ENCODE measurements at regions not wholly inside any gene's neighbourhood (a gene's known extent, or its start where the extent isn't known, plus 50 kb on each side); places are given as distances from the start of the nearest gene placed in this dataset.
"Not testable (repeated sequence)": the region's sequence is repeated elsewhere in the genome, so short reads cannot be mapped to it uniquely, and the experiment has no call there.

- H3K36me3 Mint-ChIP-seq (ENCODE audit: low read depth), result no peaks in the 10 kb centered on the region
- no peak for DNase-seq (ENCODE audit: low spot score)
- H3K4me1 Mint-ChIP-seq (ENCODE audit: low read depth), result no peaks in the 10 kb centered on the region
- H3K27me3 Mint-ChIP-seq (ENCODE audit: low read depth), result no peaks in the 10 kb centered on the region
- intact Hi-C loops (cut with micrococcal nuclease), result no loop called here
- no peaks in the 10 kb centered on the region for H3K9me3 Mint-ChIP-seq
- no peak overlapping the region for H3K27ac Mint-ChIP-seq
- no peak overlapping the region for H3K4me3 Mint-ChIP-seq (ENCODE audit: low read depth)
These were observed 236.0 kb downstream of the CYRIA start for GRCh38 chr2:16429431-16430145.

- H3K27ac Mint-ChIP-seq, result no peak overlapping the region
- intact Hi-C loops (cut with micrococcal nuclease), result no loop called here
- no peaks in the 10 kb centered on the region for H3K27me3 Mint-ChIP-seq (ENCODE audit: low read depth)
- H3K4me1 Mint-ChIP-seq (ENCODE audit: low read depth), result no peaks in the 10 kb centered on the region
- H3K9me3 Mint-ChIP-seq, result no peaks in the 10 kb centered on the region
- no peak for DNase-seq (ENCODE audit: low spot score)
- H3K36me3 Mint-ChIP-seq (ENCODE audit: low read depth), result no peaks in the 10 kb centered on the region
- no peak overlapping the region for H3K4me3 Mint-ChIP-seq (ENCODE audit: low read depth)
These were observed 236.6 kb downstream of the CYRIA start for GRCh38 chr2:16429002-16429401.

- Mint-ChIP-seq H3K27me3 (ENCODE audit: low read depth) (no peaks in the 10 kb centered on the region), H3K27ac (no peak overlapping the region), H3K4me3 (ENCODE audit: low read depth) (no peak overlapping the region), H3K4me1 (ENCODE audit: low read depth) (no peaks in the 10 kb centered on the region), H3K36me3 (ENCODE audit: low read depth) (no peaks in the 10 kb centered on the region), H3K9me3 (no peaks in the 10 kb centered on the region)
- DNase-seq (ENCODE audit: low spot score), result no peak
- intact Hi-C loops (cut with micrococcal nuclease), result no loop called here
These were observed 239.9 kb downstream of the CYRIA start for GRCh38 chr2:16425462-16426336.

GRCh38 chr2:16420421-16420820, 245.2 kb downstream of the CYRIA start:
- Mint-ChIP-seq H3K27me3 (ENCODE audit: low read depth) (peaks cover 2% of the 10 kb centered on the region), H3K4me1 (ENCODE audit: low read depth) (no peaks in the 10 kb centered on the region), H3K27ac (no peak overlapping the region), H3K4me3 (ENCODE audit: low read depth) (no peak overlapping the region), H3K9me3 (no peaks in the 10 kb centered on the region), H3K36me3 (ENCODE audit: low read depth) (no peaks in the 10 kb centered on the region)
- no peak for DNase-seq (ENCODE audit: low spot score)
- intact Hi-C loops (cut with micrococcal nuclease), result no loop called here

DNA sequence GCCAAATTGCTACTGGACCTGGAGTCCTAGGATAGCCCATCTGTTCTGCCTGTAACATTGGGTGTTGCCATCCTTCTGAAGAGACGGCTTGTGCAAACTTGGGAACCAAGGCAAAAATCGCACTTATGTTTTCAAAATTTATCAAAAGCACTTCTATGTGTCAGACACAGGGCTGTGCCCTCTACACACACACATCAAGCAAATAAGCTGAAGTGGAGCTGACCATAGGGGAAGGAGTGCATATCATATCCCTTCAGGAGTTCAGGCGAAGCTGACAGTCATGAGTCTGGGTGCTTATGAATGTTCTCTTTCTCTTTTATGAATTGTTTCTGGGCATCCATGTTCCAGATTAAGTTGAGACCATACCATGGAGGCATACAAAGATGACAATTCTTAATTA, 247.9 kb downstream of the CYRIA start:
- Mint-ChIP-seq H3K4me3 (ENCODE audit: low read depth) (no peak overlapping the region), H3K27me3 (ENCODE audit: low read depth) (peaks cover 2% of the 10 kb centered on the region), H3K36me3 (ENCODE audit: low read depth) (no peaks in the 10 kb centered on the region), H3K4me1 (ENCODE audit: low read depth) (no peaks in the 10 kb centered on the region), H3K27ac (no peak overlapping the region), H3K9me3 (no peaks in the 10 kb centered on the region)
- intact Hi-C loops (cut with micrococcal nuclease), result no loop called here
- DNase-seq (ENCODE audit: low spot score), result no peak

GRCh38 chr2:16416651-16417050, 249.0 kb downstream of the CYRIA start:
- H3K9me3 Mint-ChIP-seq, result no peaks in the 10 kb centered on the region
- H3K27ac Mint-ChIP-seq, result no peak overlapping the region
- peaks cover 2% of the 10 kb centered on the region for H3K27me3 Mint-ChIP-seq (ENCODE audit: low read depth)
- no peaks in the 10 kb centered on the region for H3K4me1 Mint-ChIP-seq (ENCODE audit: low read depth)
- H3K36me3 Mint-ChIP-seq (ENCODE audit: low read depth), result no peaks in the 10 kb centered on the region
- DNase-seq (ENCODE audit: low spot score), result no peak
- H3K4me3 Mint-ChIP-seq (ENCODE audit: low read depth), result no peak overlapping the region
- intact Hi-C loops (cut with micrococcal nuclease), result no loop called here

GRCh38 chr2:16415861-16416260, 249.8 kb downstream of the CYRIA start:
- DNase-seq (ENCODE audit: low spot score); H3K27ac Mint-ChIP-seq; H3K4me1 Mint-ChIP-seq (ENCODE audit: low read depth); H3K9me3 Mint-ChIP-seq; H3K27me3 Mint-ChIP-seq (ENCODE audit: low read depth); H3K4me3 Mint-ChIP-seq (ENCODE audit: low read depth); intact Hi-C loops (cut with micrococcal nuclease); H3K36me3 Mint-ChIP-seq (ENCODE audit: low read depth): not testable (repeated sequence)

DNA sequence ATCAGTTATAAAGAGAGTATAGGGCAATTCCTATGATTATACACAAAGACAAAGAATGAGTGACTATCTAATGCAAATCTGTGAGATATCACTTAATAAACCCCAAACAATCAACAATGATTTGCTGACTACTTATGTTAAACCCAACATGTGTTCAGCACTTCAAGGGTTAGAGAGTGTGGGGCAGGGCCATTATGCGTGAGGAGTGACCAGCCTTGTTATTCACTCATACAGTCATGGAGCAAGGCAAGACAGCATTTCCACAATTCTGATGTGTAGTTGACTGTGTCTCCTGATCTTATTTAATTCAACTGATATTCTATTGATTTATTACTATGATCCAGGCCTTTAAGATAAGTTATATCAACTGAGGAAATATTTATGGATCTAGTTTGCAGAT, 251.7 kb downstream of the CYRIA start:
- H3K9me3 Mint-ChIP-seq, result no peaks in the 10 kb centered on the region
- H3K27ac Mint-ChIP-seq, result no peak overlapping the region
- H3K36me3 Mint-ChIP-seq (ENCODE audit: low read depth), result no peaks in the 10 kb centered on the region
- DNase-seq (ENCODE audit: low spot score), result no peak
- H3K27me3 Mint-ChIP-seq (ENCODE audit: low read depth), result no peaks in the 10 kb centered on the region
- H3K4me1 Mint-ChIP-seq (ENCODE audit: low read depth), result no peaks in the 10 kb centered on the region
- H3K4me3 Mint-ChIP-seq (ENCODE audit: low read depth), result no peak overlapping the region
- intact Hi-C loops (cut with micrococcal nuclease), result no loop called here

DNA sequence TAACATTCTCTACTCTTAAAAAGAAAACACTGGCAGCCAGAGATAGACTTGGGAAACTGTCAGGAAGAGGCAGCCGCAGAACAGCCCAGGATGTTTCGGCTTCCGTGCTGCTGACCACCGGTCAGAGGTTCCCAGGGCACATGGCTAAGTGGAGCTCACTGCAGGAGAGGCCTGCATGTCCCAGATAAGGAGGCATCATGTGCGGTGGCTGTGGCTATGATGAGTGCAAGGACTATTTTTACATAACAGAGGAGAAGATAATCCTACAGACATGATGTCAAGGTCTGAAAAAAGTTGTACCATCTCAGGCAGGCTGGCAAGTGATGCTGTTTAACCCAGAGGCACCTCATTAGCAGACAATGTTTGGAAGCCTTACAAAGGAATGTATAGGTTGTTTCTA, 252.3 kb downstream of the CYRIA start:
- H3K27ac Mint-ChIP-seq, result no peak overlapping the region
- no peaks in the 10 kb centered on the region for H3K9me3 Mint-ChIP-seq
- DNase-seq (ENCODE audit: low spot score), result no peak
- no peak overlapping the region for H3K4me3 Mint-ChIP-seq (ENCODE audit: low read depth)
- H3K4me1 Mint-ChIP-seq (ENCODE audit: low read depth), result no peaks in the 10 kb centered on the region
- no peaks in the 10 kb centered on the region for H3K36me3 Mint-ChIP-seq (ENCODE audit: low read depth)
- no peaks in the 10 kb centered on the region for H3K27me3 Mint-ChIP-seq (ENCODE audit: low read depth)
- intact Hi-C loops (cut with micrococcal nuclease), result no loop called here

DNA sequence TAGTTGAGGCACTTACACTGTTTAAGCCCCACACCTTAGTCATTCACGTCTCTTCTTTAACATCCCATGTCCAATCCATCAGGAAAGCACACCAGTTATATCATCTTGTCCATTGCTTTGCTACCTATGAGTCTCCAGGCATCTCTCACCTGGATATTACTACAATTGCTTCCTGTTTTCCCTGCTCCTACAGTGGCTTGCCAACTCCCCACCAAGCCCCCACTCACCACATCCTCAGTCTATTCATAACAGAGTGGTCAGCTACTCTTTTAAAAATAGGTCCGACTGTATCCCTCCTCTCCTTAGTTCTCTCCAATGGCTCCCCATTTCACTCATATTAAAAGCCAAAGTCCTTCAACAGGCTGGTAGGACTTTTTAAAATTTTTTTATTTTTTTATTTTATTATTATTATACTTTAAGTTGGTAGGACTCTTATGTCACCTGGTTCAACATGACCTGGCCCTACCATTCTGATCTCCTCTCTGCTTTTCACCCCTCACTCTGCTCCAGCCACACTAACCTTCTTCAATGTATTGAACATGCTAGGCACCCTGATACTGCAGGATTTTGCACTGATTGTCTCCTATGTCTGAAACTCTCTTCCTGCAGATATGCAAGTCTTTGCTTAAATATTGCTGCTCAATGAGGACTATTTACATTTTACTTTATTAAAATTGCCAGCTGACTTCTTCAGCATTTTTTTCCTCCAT, 253.2 kb downstream of the CYRIA start:
- Mint-ChIP-seq H3K27ac (no peak overlapping the region), H3K4me3 (ENCODE audit: low read depth) (no peak overlapping the region), H3K27me3 (ENCODE audit: low read depth) (no peaks in the 10 kb centered on the region), H3K36me3 (ENCODE audit: low read depth) (no peaks in the 10 kb centered on the region), H3K4me1 (ENCODE audit: low read depth) (no peaks in the 10 kb centered on the region), H3K9me3 (no peaks in the 10 kb centered on the region)
- DNase-seq (ENCODE audit: low spot score), result no peak
- intact Hi-C loops (cut with micrococcal nuclease), result no loop called here

GRCh38 chr2:16411788-16412187, 253.8 kb downstream of the CYRIA start:
- no peak for DNase-seq (ENCODE audit: low spot score)
- no peaks in the 10 kb centered on the region for H3K36me3 Mint-ChIP-seq (ENCODE audit: low read depth)
- no peaks in the 10 kb centered on the region for H3K9me3 Mint-ChIP-seq
- intact Hi-C loops (cut with micrococcal nuclease), result no loop called here
- no peak overlapping the region for H3K27ac Mint-ChIP-seq
- no peaks in the 10 kb centered on the region for H3K4me1 Mint-ChIP-seq (ENCODE audit: low read depth)
- no peaks in the 10 kb centered on the region for H3K27me3 Mint-ChIP-seq (ENCODE audit: low read depth)
- no peak overlapping the region for H3K4me3 Mint-ChIP-seq (ENCODE audit: low read depth)

- Mint-ChIP-seq H3K4me1 (ENCODE audit: low read depth) (no peaks in the 10 kb centered on the region), H3K27ac (no peak overlapping the region), H3K4me3 (ENCODE audit: low read depth) (no peak overlapping the region), H3K9me3 (no peaks in the 10 kb centered on the region), H3K27me3 (ENCODE audit: low read depth) (no peaks in the 10 kb centered on the region), H3K36me3 (ENCODE audit: low read depth) (no peaks in the 10 kb centered on the region)
- intact Hi-C loops (cut with micrococcal nuclease), result no loop called here
- no peak for DNase-seq (ENCODE audit: low spot score)
These were observed 255.8 kb downstream of the CYRIA start for GRCh38 chr2:16409849-16410248.

DNA sequence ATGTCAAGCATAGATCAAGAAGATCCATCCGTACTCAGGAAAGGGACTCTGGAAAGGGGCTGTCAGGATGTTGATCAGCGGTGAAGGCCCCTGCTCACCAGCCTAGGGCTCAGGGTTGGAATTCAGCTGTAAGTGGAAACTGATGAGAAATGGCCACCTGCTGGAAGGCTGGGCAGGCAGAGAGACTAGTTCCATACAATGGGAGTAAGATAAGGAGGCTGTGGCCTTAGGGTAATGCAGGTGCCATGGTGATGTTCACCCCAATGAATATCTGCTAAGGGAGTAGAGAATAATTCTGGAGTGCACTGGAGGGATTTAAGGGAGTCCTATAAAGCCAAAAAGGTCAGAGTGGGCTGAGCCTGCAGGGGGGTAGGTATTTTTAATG, 256.6 kb downstream of the CYRIA start:
- Mint-ChIP-seq H3K4me1 (ENCODE audit: low read depth) (no peaks in the 10 kb centered on the region), H3K27me3 (ENCODE audit: low read depth) (no peaks in the 10 kb centered on the region), H3K4me3 (ENCODE audit: low read depth) (no peak overlapping the region), H3K9me3 (no peaks in the 10 kb centered on the region), H3K27ac (no peak overlapping the region), H3K36me3 (ENCODE audit: low read depth) (no peaks in the 10 kb centered on the region)
- intact Hi-C loops (cut with micrococcal nuclease), result no loop called here
- no peak for DNase-seq (ENCODE audit: low spot score)

All from activated T-helper 2 cell treated with anti-CD3 and anti-CD28 coated beads, Interferon-gamma antibody, Interleukin-2, Interleukin-4, amounts not matched to agents 10 μg/mL and 5 μg/mL and 100 μg/mL, durations not matched to agents 14 hours and 24 hours and 36 hours (primary cell).